ENCODE measurements at regions not wholly inside any gene's neighbourhood (a gene's known extent, or its start where the extent isn't known, plus 50 kb on each side); places are given as distances from the start of the nearest gene placed in this dataset.
"Not testable (repeated sequence)": the region's sequence is repeated elsewhere in the genome, so short reads cannot be mapped to it uniquely, and the experiment has no call there.

DNA sequence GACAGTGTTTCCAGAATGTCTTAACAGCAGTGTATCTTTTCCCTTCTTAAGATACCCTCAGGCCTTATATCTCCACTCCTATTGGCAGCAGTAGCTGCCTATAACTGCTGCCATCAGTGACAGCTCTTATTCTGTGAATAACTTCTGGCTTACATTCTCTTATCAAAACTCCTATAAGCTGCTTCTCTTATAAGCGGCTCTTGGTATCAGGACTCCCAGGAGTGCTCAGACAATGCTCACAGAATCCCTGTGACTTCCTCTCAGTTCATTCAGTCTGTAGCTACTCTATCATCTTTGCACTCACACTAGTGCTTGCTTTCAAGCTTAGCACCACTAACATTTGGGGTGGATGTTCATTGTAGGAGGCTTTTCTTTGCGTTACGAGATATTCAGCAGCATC is 143.7 kb upstream of the CDH7 start:
- no peak overlapping the region for H3K4me3 ChIP-seq (replicated peaks; ENCODE audit: low read depth, low read length)
- TF ChIP-seq, protein P1, sequence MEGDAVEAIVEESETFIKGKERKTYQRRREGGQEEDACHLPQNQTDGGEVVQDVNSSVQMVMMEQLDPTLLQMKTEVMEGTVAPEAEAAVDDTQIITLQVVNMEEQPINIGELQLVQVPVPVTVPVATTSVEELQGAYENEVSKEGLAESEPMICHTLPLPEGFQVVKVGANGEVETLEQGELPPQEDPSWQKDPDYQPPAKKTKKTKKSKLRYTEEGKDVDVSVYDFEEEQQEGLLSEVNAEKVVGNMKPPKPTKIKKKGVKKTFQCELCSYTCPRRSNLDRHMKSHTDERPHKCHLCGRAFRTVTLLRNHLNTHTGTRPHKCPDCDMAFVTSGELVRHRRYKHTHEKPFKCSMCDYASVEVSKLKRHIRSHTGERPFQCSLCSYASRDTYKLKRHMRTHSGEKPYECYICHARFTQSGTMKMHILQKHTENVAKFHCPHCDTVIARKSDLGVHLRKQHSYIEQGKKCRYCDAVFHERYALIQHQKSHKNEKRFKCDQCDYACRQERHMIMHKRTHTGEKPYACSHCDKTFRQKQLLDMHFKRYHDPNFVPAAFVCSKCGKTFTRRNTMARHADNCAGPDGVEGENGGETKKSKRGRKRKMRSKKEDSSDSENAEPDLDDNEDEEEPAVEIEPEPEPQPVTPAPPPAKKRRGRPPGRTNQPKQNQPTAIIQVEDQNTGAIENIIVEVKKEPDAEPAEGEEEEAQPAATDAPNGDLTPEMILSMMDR (IDR thresholded peaks at IDR 0.05; ENCODE audit: low read depth, low read length, missing control alignments), result no peak
- no peak for DNase-seq (ENCODE audit: extremely low read depth, low read depth)

DNA sequence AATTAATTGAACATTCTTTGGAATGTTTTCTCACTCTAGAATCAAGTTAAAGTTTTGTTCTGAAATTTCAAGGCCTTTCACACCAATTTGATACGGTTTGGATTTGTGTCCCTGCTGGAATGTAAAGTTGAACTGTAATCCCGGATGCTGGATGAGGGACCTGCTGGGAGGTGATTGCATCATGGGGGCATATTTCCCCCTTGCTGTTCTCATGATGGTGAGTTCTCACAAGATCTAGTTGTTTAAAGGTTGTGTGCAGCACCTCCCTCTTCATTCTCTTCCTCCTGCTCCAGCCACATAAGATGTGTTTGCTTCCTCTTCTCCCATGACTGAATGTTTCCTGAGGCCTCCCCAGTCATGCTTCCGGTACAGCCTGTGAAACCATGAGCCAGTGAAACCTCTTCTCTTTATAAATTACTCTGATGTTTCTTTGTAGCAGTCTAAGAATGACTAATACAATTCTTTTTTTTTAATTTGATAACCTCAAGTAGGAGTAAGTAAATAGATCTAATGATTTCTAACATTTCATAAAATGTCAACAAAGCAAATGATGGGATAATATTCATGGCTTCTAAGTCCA is 144.2 kb upstream of the CDH7 start:
- DNase-seq (ENCODE audit: extremely low read depth, low read depth), result no peak
- no peak overlapping the region for H3K4me3 ChIP-seq (replicated peaks; ENCODE audit: low read depth, low read length)
- TF ChIP-seq, protein P1 (IDR thresholded peaks at IDR 0.05; ENCODE audit: low read depth, low read length, missing control alignments), result no peak

DNA sequence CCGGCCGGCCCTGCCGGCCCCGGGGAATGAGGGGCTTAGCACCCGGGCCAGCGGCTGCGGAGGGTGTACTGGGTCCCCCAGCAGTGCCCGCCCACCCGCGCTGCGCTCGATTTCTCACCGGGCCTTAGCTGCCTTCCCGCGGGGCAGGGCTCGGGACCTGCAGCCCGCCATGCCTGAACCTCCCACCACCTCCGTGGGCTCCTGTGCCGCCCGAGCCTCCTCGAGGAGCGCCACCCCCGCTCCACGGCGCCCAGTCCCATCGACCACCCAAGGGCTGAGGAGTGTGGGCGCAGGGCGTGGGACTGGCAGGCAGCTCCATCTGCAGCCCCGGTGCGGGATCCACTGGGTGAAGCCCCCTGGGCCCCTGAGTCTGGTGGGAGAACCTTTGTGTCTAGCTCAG is 145.5 kb upstream of the CDH7 start:
- H3K4me3 ChIP-seq (replicated peaks; ENCODE audit: low read depth, low read length); DNase-seq (ENCODE audit: extremely low read depth, low read depth): not testable (repeated sequence)

DNA sequence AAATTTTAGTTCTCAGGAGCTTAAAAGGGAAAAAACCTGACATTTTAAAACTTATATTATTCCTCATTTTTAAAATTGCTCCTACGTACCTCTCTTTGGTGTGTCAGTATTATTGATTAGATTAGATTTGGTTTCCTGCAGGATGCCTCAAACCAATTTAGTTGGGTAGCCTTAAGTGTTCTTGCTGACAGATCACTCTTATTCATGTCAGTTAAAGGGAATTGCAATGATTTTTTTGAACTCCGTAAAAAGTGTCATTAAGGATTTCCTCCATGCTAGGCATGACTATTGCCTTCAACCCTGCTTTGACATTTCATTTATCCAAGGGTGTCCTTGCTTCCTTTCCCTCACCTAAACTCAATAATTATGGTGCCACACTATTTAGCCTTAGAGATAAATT is 149.0 kb upstream of the CDH7 start:
- no peak for DNase-seq (ENCODE audit: extremely low read depth, low read depth)
- H3K4me3 ChIP-seq (replicated peaks; ENCODE audit: low read depth, low read length), result no peak overlapping the region
- TF ChIP-seq, protein P1 (IDR thresholded peaks at IDR 0.05; ENCODE audit: low read depth, low read length, missing control alignments), result no peak

DNA sequence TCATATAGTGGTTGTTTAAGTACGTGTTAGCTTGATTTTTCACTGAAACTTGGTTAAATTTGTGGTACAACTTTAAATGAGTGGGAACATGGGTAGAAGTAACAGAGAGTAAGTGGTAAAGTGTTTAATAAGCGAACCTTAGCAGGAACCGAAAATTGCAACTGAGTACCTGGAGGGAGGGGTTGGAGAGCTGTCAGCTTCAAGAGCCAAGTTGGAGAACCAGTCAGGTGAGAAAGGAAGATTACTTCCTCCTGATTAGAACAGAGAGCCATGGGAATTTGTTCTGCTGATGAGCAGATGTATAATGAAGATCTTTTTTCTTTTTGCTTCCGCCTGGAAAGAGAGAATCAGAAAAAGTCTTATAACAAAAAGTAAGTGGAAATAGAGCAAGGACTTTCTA is 158.4 kb upstream of the CDH7 start:
- no peak for DNase-seq (ENCODE audit: extremely low read depth, low read depth)
- TF ChIP-seq, protein P1 (IDR thresholded peaks at IDR 0.05; ENCODE audit: low read depth, low read length, missing control alignments), result no peak
- H3K4me3 ChIP-seq (replicated peaks; ENCODE audit: low read depth, low read length), result no peak overlapping the region

DNA sequence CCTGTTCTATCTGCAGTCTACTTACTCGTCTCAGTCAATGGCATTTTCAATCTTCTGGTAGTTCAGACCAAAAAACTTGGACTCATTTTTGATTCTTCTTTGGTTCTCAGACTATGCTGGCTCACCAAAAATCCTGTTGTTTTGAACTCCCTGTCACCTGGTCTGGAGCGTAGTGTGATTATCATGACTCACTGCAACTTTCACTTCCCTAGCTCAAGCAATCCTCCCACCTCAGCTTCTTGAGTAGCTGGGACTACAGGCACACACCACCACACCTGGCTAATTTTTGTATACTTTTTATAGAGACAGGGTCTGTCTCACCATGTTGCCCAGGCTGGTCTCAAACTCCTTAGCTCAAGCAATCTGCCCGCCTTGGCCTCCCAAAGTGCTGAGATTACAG is 163.3 kb upstream of the CDH7 start:
- H3K4me3 ChIP-seq (replicated peaks; ENCODE audit: low read depth, low read length), result no peak overlapping the region
- DNase-seq (ENCODE audit: extremely low read depth, low read depth), result no peak
- TF ChIP-seq, protein P1 (IDR thresholded peaks at IDR 0.05; ENCODE audit: low read depth, low read length, missing control alignments), result no peak

DNA sequence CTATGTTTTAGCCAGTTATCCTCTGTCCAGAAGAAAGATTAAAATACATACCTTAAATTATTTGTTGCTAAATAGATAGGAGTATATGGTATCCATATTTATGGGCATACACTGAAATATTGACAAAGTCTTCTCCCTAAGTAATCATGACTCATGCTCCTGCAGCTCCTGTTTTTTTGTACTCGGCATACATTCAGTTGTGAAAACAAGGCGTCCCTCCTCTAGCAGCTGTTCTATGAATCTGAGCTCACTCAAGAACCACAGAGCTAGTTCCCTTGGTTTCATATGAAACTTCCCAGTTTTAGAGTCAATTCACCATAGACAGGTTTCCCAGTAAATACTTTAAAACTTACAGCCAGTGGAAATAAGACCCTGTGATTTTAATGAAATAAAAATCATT is 168.7 kb upstream of the CDH7 start:
- H3K4me3 ChIP-seq (replicated peaks; ENCODE audit: low read depth, low read length); DNase-seq (ENCODE audit: extremely low read depth, low read depth): not testable (repeated sequence)

DNA sequence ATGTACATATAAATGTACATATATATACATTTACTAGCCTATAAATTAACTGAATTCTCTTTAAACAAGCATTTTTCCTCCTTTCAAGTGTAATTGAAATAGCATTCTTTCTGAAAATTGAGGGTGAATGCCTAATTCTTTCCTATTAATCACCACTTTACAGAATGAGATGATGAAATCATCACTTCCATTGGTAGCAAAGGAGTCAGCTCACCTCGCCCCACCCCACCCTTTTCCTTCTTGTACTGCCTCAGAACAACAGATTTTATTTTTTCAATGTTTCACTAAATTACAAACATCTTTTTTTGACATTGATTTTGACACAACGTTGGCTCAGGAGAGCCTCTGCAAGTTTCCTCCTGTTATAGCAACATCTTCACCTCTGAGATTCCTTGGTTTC is 181.9 kb upstream of the CDH7 start:
- DNase-seq (ENCODE audit: extremely low read depth, low read depth), result no peak
- TF ChIP-seq, protein P1 (IDR thresholded peaks at IDR 0.05; ENCODE audit: low read depth, low read length, missing control alignments), result no peak
- no peak overlapping the region for H3K4me3 ChIP-seq (replicated peaks; ENCODE audit: low read depth, low read length)
